SK-N-SH treated with all-trans-retinoic acid at 6 μM for 48 hours (cell line): ENCODE measurements at regions not wholly inside any gene's neighbourhood (a gene's known extent, or its start where the extent isn't known, plus 50 kb on each side); places are given as distances from the start of the nearest gene placed in this dataset.

Experiments
- ARNTL ChIP-seq: fragments of 450-650 bp; formaldehyde crosslinking; IDR thresholded peaks from 2 replicates; pipeline ENCODE4 v1.5.0; 2020; ENCODE audit warnings: low read depth, mild to moderate bottlenecking, moderate library complexity, borderline replicate concordance
- BACH2 ChIP-seq: fragments of 250-450 bp; sonication (Bioruptor Pico); IDR thresholded peaks from 2 replicates; pipeline ENCODE4 v1.9.0; 2021; ENCODE audit warnings: mild to moderate bottlenecking, borderline replicate concordance
- CSDC2 ChIP-seq: fragments of 250-450 bp; sonication (Bioruptor Pico); IDR thresholded peaks from 2 replicates; pipeline ENCODE4 v1.5.0; 2020; ENCODE audit warnings: mild to moderate bottlenecking, moderate library complexity
- ESRRG ChIP-seq: fragments of 250-450 bp; sonication (Bioruptor Pico); IDR thresholded peaks from 2 replicates; pipeline ENCODE4 v1.6.1; 2021; ENCODE audit warnings: mild to moderate bottlenecking
- RARB ChIP-seq: fragments of 250-450 bp; sonication (Bioruptor Pico); IDR thresholded peaks from 2 replicates; pipeline ENCODE4 v1.8.0; 2021; ENCODE audit warnings: mild to moderate bottlenecking, moderate library complexity
- SNAI2 ChIP-seq: fragments of 250-450 bp; sonication (Bioruptor Pico); IDR thresholded peaks from 2 replicates; pipeline ENCODE4 v1.5.0; 2020; ENCODE audit warnings: mild to moderate bottlenecking, moderate library complexity
- ZFP3 ChIP-seq: fragments of 250-450 bp; sonication (Bioruptor Pico); IDR thresholded peaks from 2 replicates; pipeline ENCODE4 v1.5.0; 2020; ENCODE audit warnings: mild to moderate bottlenecking, moderate library complexity
- ZNF565 ChIP-seq: fragments of 450-650 bp; formaldehyde crosslinking; conservative IDR thresholded peaks from 2 replicates; pipeline ENCODE4 v1.5.0; 2020; ENCODE audit warnings: low read depth, mild to moderate bottlenecking, moderate library complexity
- TF ChIP-seq, protein P1 (sequence below): fragments of 250-450 bp; sonication (Bioruptor Pico); IDR thresholded peaks from 2 replicates; pipeline ENCODE4 v1.5.1; 2020; ENCODE audit warnings: low read depth, mild to moderate bottlenecking, moderate library complexity
- TF ChIP-seq, protein P2 (sequence below): fragments of 250-450 bp; sonication (Bioruptor Pico); IDR thresholded peaks from 2 replicates; pipeline ENCODE4 v1.8.0; 2020; ENCODE audit warnings: mild to moderate bottlenecking, moderate library complexity, borderline replicate concordance
- TF ChIP-seq, protein P3 (sequence below): fragments of 250-450 bp; sonication (Bioruptor Pico); IDR thresholded peaks from 2 replicates; pipeline ENCODE4 v1.8.0; 2021; ENCODE audit warnings: low read depth, mild to moderate bottlenecking, moderate library complexity, borderline replicate concordance
- TF ChIP-seq, protein P4 (sequence below): fragments of 250-450 bp; sonication (Bioruptor Pico); IDR thresholded peaks from 2 replicates; pipeline ENCODE4 v1.5.0; 2020; ENCODE audit warnings: mild to moderate bottlenecking, moderate library complexity

DNA sequence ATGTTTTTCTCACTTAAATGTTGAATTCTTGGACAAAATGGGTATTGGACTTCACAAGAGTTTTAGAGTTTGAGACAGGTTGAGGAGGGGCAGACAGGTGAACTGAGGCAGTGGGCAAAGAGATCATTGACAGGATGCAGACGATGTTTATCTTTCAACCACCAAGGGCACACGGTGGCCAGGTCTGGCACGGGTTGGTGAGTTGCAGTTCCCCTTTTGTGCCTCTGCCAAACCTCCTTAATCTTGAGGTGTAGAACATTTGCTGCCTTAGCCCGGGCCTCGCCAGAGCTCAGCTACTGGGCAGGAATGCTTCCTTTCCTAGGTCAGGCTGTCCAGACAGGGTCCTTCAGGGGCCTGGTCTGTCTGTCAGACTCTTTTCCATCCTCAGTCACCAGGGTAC lies 567.4 kb upstream of the SOX9 start:
- TF ChIP-seq SNAI2, result no peak
- TF ChIP-seq, protein P1, sequence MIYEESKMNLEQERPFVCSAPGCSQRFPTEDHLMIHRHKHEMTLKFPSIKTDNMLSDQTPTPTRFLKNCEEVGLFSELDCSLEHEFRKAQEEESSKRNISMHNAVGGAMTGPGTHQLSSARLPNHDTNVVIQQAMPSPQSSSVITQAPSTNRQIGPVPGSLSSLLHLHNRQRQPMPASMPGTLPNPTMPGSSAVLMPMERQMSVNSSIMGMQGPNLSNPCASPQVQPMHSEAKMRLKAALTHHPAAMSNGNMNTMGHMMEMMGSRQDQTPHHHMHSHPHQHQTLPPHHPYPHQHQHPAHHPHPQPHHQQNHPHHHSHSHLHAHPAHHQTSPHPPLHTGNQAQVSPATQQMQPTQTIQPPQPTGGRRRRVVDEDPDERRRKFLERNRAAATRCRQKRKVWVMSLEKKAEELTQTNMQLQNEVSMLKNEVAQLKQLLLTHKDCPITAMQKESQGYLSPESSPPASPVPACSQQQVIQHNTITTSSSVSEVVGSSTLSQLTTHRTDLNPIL (CRISPR knock-in tag), result no peak
- TF ChIP-seq, protein P2, sequence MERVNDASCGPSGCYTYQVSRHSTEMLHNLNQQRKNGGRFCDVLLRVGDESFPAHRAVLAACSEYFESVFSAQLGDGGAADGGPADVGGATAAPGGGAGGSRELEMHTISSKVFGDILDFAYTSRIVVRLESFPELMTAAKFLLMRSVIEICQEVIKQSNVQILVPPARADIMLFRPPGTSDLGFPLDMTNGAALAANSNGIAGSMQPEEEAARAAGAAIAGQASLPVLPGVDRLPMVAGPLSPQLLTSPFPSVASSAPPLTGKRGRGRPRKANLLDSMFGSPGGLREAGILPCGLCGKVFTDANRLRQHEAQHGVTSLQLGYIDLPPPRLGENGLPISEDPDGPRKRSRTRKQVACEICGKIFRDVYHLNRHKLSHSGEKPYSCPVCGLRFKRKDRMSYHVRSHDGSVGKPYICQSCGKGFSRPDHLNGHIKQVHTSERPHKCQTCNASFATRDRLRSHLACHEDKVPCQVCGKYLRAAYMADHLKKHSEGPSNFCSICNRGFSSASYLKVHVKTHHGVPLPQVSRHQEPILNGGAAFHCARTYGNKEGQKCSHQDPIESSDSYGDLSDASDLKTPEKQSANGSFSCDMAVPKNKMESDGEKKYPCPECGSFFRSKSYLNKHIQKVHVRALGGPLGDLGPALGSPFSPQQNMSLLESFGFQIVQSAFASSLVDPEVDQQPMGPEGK (CRISPR knock-in tag), result no peak
- no peak for TF ChIP-seq ZNF565 (CRISPR knock-in tag)
- TF ChIP-seq RARB, result no peak
- no peak for TF ChIP-seq ARNTL (CRISPR knock-in tag)
- no peak for TF ChIP-seq BACH2 (CRISPR knock-in tag)
- TF ChIP-seq, protein P3, sequence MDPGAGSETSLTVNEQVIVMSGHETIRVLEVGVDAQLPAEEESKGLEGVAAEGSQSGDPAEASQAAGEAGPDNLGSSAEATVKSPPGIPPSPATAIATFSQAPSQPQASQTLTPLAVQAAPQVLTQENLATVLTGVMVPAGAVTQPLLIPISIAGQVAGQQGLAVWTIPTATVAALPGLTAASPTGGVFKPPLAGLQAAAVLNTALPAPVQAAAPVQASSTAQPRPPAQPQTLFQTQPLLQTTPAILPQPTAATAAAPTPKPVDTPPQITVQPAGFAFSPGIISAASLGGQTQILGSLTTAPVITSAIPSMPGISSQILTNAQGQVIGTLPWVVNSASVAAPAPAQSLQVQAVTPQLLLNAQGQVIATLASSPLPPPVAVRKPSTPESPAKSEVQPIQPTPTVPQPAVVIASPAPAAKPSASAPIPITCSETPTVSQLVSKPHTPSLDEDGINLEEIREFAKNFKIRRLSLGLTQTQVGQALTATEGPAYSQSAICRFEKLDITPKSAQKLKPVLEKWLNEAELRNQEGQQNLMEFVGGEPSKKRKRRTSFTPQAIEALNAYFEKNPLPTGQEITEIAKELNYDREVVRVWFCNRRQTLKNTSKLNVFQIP (CRISPR knock-in tag), result no peak
- no peak for TF ChIP-seq ZFP3 (CRISPR knock-in tag)
- TF ChIP-seq, protein P4, sequence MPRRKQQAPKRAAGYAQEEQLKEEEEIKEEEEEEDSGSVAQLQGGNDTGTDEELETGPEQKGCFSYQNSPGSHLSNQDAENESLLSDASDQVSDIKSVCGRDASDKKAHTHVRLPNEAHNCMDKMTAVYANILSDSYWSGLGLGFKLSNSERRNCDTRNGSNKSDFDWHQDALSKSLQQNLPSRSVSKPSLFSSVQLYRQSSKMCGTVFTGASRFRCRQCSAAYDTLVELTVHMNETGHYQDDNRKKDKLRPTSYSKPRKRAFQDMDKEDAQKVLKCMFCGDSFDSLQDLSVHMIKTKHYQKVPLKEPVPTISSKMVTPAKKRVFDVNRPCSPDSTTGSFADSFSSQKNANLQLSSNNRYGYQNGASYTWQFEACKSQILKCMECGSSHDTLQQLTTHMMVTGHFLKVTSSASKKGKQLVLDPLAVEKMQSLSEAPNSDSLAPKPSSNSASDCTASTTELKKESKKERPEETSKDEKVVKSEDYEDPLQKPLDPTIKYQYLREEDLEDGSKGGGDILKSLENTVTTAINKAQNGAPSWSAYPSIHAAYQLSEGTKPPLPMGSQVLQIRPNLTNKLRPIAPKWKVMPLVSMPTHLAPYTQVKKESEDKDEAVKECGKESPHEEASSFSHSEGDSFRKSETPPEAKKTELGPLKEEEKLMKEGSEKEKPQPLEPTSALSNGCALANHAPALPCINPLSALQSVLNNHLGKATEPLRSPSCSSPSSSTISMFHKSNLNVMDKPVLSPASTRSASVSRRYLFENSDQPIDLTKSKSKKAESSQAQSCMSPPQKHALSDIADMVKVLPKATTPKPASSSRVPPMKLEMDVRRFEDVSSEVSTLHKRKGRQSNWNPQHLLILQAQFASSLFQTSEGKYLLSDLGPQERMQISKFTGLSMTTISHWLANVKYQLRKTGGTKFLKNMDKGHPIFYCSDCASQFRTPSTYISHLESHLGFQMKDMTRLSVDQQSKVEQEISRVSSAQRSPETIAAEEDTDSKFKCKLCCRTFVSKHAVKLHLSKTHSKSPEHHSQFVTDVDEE (CRISPR knock-in tag), result no peak
- TF ChIP-seq ESRRG, result no peak
- TF ChIP-seq CSDC2 (CRISPR knock-in tag), result no peak
